ENCODE measurements at regions not wholly inside any gene's neighbourhood (a gene's known extent, or its start where the extent isn't known, plus 50 kb on each side); places are given as distances from the start of the nearest gene placed in this dataset.
A peak's percentile ranks its signal among the peaks of the same experiment; 100 is the strongest.
"Not testable (repeated sequence)": the region's sequence is repeated elsewhere in the genome, so short reads cannot be mapped to it uniquely, and the experiment has no call there.

DNA sequence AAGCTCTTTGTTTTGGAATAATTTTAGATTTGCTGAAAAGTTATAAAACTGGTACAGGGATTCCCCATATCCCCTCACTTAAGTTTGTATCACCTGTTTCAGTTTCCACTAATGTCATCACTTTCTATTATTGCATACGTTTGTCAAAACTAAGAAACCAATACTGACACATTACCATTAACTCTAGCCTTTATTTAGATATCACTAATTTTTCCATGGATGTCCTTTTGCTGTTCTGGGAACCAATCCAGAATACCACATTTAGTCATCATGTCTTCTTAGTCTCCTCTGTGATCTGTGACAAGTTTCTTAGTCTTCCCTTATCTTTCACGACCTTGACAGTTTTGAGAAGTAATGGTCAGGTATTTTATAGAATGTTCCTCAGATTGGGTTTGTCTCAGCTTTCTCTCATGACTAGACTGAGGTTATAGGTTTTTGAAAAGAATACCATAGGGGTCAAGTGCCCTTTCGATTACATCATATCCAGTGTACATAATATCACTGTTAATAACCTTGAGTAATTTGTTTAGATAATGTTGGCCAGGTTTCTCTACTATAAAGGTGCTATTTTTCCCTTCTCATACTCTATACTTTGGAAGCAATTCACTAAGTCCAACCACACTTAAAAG, 51.9 kb upstream of the NMUR2 start:
- no peak for DNase-seq

DNA sequence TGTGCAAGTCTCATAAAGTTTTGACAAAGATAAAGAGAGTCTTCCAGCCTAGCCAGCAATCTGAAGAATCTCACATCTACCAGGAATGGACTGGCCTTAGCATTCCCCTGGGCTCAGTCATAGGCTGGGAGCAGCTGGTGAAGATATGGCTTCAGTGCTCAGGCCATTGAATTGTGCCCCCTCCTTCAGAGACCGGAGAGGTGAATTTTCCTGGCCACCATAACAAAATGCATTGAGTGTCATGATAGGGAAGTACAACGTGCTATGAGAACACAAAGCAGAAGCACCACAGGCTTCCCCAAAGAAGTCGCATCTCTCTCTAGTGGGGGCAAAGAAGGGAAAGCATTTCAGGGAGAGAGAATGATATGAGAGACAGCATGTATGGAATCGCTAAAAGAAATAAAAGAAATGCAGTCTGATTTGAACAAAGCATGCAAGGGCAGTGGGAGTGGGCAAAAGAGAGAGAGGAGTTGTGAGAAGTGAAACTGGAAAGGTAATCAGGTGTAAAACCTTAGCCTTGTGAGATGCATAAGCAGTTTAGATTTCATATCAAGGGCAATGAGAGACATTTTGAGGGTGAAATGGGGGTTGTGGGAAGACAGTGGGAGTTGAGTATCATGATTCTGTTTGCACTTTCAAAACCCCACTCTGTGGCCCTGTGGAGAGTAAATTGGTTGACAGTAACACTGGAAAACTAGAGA, 57.1 kb upstream of the NMUR2 start:
- DNase-seq, result peak; percentile 17

GRCh38 chr5:152464048-152464447, 59.0 kb upstream of the NMUR2 start:
- DNase-seq, result no peak

DNA sequence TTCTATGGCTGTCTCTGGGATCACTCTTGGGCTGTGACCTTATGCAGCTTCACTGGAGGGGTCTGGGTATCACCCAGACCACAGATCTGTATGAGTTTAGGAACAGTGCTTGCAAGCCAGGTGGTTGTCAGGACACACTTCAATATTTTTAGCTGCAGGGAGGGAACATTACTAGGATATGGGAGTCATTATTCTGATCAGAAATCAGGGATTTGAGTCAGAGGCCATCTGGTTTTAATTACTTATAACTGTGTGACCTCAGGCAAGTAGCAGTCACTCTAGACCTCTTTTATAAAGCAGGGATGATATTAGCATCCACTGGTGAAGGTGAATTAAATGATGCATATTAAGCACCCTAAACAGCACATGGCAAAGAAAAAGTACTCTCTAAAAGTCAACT, 60.1 kb upstream of the NMUR2 start:
- DNase-seq, result no peak

GRCh38 chr5:152466085-152466745, 61.1 kb upstream of the NMUR2 start:
- DNase-seq, result no peak

DNA sequence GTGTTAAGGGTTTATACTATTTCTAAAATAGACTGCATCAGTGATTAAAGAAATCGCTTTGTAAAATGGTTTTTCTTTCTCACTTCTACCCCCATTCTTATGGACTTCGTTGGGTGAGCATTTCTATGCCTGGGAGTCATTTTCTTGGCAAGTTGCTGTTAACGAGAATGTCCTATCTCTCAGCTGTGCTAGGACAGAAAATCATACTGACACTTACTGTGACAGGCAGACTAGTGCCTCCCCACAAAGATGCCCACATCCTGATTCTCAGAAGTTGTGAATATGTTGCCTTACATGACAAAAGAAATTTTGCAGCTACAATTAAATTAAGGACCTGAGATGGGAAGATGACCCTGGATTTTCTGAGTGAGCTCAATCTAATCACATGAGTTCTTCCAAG, 65.1 kb upstream of the NMUR2 start:
- no peak for DNase-seq

DNA sequence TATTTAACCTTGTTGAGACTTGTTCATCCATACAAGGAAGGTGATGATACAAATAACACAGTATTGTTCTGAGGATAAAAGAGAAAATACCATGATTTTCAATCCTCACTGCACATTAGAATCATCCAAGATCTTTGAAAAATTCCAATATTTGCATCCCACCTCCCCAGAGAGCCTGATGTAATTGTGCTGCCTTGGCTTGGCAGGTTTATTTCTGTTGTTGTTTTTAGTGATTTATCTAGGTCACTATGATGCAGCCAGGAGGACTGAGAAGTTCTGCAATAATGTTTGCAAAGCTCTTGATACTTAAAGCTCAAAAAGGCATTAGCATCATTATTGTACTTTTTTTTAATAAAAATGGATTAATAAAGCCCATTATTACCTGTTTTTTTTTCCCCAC, 67.0 kb upstream of the NMUR2 start:
- no peak for DNase-seq

- DNase-seq, result no peak
These were observed 69.9 kb upstream of the NMUR2 start for GRCh38 chr5:152474961-152475360.

DNA sequence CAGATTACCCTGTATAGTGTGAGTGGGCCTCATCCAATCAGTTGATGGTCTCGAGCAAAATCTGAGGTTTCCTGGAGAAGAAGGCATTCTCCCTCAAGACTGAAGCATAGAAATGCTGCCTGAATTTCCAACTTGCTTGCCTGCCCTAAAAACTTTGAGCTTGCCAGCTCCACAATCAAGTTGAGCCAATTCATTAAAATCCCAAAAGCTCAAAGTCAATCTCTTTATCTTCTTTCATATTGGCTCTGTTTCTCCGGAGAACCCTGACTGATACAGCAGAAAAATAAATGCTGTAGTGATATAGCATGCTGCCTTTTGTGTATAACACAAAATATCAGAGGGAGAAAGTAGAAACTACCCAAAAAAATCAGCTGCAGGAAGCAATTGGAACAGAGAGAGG, 72.5 kb upstream of the NMUR2 start:
- DNase-seq, result no peak

DNA sequence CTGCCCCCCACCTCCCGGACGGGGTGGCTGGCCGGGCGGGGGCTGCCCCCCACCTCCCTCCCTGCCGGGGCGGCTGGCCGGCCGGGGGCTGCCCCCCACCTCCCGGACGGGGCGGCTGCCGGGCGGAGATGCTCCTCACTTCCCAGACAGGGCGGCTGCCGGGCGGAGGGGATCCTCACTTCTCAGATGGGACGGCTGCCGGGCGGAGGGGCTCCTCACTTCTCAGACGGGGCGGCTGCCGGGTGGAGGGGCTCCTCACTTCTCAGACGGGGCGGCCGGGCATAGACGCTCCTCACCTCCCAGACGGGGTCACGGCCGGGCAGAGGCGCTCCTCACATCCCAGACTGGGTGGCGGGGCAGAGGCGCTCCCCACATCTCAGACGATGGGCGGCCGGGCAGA, 74.8 kb upstream of the NMUR2 start:
- not testable (repeated sequence) for DNase-seq

GRCh38 chr5:152480677-152481076, 75.6 kb upstream of the NMUR2 start:
- DNase-seq, result not testable (repeated sequence)

GRCh38 chr5:152487130-152487529, 82.1 kb upstream of the NMUR2 start:
- DNase-seq, result no peak

GRCh38 chr5:152488869-152489268, 83.8 kb upstream of the NMUR2 start:
- DNase-seq, result no peak

DNA sequence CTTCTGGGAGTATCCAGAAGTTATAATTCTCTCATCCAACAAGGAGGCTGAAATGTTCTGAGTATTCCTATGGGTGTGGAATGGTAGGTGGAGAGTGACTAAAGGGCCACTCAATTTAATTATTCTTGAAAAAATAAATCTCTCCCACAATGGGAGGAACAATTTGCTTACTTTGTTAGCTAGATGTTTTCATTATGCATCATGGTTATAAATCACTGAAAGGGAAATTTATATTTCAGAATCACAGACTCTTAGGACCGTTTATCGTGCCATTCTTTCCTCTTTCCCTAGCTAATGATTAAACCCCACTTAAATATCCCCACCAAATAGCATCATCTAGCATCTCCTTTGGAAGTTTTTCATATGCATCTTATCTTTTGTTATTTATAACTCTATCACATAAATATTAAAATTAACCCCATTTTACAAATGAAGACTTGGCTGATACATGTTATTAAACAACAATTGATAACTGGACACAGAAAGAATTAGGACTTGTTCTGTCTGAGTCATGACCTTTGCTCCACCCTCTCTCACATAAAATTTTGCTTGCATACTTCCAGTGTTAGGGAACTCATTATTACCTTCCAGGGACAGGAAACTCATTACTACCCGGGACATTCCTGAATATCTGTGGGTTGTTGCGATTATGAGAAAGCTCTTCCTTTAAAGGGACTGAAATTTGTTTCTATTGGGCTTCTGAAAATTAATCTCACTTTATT, 94.9 kb upstream of the NMUR2 start:
- DNase-seq, result no peak

- DNase-seq, result no peak
These were observed 96.2 kb upstream of the NMUR2 start for GRCh38 chr5:152501294-152501693.

- DNase-seq, result no peak
These were observed 98.1 kb upstream of the NMUR2 start for GRCh38 chr5:152503206-152503605.

- DNase-seq, result peak; percentile 52
These were observed 100.5 kb upstream of the NMUR2 start for GRCh38 chr5:152505442-152506042.

GRCh38 chr5:152511120-152511519, 106.0 kb upstream of the NMUR2 start:
- no peak for DNase-seq

GRCh38 chr5:152511531-152512132, 106.6 kb upstream of the NMUR2 start:
- DNase-seq, result no peak

- DNase-seq, result peak; percentile 2
These were observed 109.8 kb upstream of the NMUR2 start for GRCh38 chr5:152514827-152515397.

DNA sequence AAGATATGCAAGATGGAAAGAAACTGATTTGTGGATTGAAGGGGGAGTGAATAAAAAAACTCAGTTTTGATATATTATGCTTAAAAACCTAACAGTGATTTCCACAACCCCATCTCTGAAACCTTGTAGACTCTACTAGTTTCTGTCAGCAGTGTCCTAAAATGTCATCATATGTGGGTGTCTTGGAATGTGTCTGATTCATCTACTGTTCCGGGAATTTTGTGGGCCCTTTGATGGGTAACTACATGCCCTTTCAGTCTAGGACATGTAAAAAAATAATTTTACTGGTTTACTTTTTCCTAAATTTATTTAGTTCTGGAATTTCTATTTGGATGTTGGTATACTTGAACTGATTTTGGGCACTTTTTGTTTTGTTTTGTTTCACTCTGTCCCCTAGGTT, 118.9 kb upstream of the NMUR2 start:
- no peak for DNase-seq

GRCh38 chr5:152527358-152528052, 122.4 kb upstream of the NMUR2 start:
- DNase-seq, result no peak

Measured in NCI-H1092 treated with DMSO at 0.1 percent for 48 hours (cell line).